Hematopoietic multipotent progenitor cell treated with erythropoietin and hydrocortisone succinate and interleukin-3 and kit ligand, for 17 days (in vitro differentiated cells): ENCODE measurements at regions not wholly inside any gene's neighbourhood (a gene's known extent, or its start where the extent isn't known, plus 50 kb on each side); places are given as distances from the start of the nearest gene placed in this dataset.

Experiments
- DNase-seq: peaks from one replicate; pipeline ENCODE4 v3.0.0-alpha.2; 2015; ENCODE audit warnings: low spot score

DNA sequence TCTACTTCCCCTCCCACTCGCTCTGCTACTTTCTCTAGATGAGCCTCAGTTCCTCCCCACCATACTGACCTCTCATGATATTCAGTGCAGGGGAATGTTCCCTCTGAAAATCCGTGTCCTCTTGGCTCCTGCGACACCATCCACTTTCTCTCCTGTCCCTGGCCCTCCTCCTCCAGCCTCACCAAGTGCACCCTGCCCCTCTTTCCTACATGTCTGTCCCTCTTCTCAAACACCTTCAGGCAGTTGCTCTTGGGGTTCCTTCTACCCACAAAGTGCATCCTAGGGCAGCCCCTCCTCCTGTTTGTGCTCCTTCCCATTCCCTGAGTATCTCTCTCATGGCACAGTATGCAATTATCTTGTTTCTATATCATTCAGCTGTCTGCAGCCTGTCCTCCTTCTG lies 246.4 kb upstream of the RAB6C start:
- DNase-seq: no peak

DNA sequence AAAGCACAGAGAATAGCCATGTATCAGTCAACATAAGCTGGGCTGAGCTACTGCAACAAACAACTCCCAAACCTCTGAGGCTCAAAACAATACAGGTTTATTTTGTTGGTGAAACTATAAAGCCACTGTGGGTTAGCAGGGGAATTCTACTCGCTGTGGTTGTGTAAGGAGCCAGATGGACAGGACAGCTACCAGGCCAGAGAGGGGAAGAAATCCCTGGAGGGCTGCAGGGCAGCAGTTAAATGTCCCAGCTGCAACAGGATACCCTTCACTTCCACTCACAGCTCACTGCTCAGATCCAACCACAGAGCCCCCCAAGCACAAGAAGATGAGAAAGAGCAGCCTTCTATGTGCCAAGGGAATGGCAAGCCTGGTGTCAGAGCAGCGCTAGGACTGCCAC lies 245.9 kb upstream of the RAB6C start:
- DNase-seq: no peak

DNA sequence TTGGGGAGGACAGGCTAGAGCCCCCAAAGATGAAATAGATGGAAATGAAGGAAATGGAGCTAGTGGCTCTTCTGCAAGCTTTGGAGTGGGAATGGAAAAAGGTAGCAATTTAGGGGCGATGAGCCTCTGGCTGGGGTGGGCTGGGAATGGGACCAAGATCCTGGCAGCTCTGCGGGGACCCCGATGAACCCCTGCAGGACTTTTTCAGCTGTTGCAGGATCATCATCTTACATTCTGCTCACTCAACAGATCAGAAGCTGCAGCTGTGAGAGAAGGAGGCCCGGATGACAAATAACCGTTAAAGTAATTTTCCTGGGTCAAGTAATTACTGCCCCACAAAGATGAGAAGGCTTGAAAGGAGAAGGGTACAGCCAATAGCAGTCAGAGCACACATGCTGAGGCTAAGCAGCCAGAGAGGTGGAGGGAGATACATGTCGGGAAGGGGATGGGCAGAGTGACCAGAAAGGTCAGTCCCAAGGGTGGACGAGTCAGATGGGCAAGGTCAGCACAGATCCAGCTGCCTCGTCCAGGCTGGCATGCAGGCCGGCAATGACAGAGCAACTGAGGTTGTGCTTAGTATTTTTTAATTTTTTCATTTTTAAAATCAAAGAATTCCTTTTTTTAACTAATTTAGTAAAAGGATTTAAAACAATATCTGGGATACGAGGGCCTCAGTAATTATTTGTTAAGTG lies 245.0 kb upstream of the RAB6C start:
- DNase-seq: no peak

DNA sequence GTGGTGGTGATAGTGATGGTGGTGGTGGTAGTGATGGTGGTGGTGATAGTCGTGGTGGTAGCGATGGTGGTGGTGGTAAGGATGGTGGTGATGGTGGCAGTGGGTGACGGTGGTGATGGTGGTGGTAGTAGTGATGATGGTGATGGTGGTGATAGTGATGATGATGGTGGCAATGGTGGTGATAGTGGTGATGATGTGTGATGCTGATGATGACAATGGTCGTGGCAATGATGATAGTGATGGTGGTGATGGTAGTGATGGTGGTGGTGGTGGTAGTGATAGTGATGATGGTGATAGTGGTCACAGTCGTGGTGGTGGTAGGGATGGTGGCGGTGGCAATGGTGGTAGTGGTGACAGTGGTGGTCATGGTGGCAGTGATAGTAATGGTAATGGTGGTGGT lies 243.9 kb upstream of the RAB6C start:
- DNase-seq: no peak

DNA sequence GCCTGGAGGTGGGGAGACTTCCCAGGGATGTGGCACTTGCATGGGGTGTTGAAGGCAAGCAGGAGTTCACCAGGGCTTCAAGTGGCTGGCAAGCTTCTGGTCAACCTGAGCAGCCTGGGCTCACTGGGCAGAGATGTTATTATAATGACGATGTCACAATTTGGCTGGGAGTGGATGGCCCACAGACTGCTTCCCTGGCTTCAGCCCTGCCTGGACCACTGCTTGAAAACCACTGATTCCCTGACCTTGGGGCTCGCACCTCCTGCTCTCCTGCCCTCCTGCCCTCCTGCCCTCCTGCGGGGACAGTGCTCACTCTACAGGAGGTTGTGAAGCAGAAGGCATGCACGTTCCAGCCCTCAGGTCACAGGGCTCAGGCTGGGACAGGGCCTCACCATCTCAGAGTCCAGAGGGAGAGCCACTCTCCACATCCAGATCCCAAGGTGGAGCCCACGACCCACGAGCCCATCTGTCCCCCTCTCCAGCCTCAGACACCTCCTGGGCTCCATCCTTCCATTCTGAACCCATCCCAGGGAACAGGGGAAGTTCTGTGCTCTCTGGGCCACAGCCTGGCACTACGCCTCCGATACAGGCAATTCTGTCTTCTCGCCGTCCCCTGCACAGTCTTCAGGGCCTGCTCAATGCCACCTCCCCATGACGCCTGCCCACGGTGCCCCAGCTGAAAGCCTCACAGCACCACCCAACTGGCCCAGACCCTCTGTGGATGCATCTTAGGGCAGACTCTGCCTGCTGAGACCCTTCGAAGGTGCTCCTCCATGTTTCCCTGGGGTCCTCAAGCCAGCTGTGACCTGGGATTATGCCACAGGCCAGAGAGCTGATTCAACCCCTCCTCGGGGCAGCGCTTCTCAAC lies 241.6 kb upstream of the RAB6C start:
- no peak for DNase-seq

DNA sequence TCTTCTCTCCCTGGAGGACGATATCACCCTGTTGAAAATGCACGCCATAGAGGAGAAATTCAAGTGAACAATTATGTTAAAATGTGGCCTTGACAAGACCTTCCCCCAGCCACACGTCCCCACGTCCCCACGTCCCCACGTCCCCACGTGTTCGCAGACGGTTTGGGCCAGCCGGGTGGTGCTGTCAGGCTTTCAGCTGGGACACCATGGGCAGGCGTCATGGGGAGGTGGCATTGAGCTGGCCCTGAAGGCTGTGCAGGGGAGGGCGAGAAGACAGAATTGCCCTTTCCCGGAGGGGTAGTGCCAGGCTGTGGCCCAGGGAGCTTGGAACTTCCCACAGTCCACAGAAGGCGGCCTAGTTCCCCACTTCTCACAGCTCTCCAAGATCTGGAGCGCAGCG lies 240.7 kb upstream of the RAB6C start:
- no peak for DNase-seq

DNA sequence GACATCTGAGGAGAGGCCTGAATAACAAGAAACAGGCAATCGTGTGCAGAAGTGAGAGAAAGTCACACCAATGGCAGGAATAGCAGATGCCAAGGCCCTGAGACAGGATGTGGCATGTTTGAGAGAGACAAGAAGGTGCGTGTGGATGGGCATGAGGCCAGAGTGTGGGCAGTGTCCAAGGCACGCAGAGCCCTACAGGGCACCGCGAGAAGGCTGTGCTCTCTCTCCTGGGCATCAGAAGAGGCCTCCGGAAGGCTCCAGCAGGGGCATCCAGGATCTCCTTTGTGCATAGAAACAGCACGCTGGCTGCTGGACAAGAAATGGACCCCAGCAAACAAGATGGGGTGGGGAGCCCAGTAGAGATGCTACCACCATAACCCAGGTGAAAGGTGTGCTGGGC lies 239.0 kb upstream of the RAB6C start:
- DNase-seq: no peak

DNA sequence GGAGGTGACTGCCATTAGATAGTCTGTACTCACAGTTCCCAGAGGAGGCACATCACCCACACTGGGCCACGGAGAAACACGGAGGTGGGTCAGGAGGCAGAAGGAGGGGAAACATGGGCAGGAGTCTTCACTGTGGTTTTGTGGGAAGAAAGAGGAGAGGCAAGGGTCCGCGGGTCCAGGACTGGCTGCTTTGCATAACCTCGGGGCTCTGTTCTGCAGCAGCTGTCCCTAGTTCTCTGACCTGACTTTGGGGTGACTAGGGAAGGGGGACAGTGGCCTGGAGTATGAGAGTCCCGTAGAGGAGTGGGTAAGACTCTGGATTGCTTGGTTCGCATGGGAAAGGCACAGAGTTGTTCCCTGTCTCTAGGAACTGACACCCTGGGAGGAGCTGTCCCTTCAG lies 238.3 kb upstream of the RAB6C start:
- no peak for DNase-seq

DNA sequence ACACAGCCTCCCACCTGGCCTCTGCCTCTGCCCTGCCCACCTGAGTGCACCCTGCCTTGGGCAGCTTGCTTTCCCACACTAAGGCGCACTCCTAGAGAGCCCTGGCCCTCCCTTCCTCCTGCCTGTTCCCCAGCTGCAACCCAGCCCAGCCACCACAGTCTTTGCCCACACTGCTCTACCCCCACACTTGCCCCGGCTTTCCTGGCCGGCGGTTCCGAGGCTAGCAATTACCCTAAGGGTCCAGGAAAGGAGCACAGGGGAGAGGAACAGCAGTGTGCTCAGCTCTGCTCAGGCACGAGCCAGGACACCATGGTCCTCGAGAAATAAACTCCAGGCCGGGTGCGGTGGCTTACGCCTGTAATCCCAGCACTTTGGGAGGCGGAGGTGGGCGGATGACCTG lies 237.8 kb upstream of the RAB6C start:
- no peak for DNase-seq

DNA sequence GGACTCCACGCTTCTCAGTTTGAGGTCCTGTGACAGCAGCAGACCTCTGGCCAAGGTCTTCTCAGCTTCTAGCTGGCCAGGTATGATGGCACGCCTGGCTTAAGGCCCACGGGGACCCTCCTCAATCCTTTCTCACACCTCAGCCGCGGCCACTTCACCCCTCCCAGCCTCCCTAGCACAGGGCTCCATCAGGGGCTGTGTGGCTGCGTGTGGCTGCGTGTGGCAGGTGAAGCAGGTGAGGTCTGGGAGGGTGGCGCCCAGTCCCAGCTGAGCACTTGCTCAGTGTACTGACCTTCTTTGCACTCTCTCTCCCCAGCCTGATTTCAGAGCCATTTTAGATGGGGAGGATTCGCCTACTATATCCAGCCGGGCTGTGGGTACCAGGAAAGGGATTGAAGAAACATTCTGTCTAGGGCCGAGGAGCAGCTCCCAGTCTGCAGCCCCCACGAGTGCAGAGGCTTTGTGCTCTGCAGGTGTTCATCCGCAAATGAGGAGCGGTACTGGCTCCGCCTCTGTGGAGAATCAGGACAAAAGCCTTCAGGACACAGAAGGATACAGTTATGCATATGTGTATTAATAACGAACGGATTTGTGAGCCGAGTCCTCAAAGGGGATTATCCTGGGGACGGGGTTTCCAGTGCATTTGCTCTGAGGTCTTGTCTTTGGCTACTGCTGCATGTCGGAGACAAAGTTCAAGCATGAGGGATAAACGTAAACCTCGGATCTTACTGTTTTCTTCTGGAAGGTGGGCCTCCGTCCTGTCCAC lies 236.9 kb upstream of the RAB6C start:
- DNase-seq: no peak

DNA sequence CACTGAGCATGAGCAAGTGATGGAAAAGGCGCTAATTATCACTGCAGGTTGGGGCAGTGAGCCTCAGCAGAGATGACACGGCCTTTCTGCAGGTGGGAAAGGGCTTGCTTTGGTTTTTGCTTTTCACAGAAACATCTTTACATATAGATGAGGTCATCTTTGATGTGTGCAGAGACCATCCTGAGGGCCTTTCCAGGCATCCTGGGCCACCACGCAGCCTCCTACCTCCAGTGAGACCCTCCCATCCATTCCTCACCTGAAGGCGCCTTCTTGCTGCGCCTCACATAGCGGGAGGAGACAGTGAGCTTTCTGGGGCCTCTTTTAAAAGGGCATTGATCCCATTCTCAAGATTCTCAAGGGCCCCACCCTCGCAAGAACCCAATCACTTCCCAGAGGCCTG lies 235.3 kb upstream of the RAB6C start:
- DNase-seq: no peak

DNA sequence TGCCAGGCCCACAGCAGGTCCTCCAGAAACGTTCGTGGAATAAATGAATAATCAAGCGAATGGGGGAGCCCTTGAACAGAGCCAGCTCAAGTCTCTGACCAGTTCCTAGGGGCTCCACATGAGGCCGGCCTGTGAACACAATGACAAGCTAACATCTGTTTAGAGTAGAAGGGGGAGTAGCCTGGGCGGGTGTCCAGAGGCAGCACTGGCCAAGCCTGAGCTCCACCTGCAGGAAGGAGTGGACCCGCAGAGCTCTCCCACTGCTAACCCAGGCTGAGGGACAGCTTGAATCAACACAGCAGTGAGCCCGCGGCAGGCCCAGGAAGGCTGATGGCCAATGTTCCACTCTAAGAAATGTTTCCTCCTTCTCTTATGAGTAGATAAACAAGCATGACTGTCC lies 234.8 kb upstream of the RAB6C start:
- no peak for DNase-seq

DNA sequence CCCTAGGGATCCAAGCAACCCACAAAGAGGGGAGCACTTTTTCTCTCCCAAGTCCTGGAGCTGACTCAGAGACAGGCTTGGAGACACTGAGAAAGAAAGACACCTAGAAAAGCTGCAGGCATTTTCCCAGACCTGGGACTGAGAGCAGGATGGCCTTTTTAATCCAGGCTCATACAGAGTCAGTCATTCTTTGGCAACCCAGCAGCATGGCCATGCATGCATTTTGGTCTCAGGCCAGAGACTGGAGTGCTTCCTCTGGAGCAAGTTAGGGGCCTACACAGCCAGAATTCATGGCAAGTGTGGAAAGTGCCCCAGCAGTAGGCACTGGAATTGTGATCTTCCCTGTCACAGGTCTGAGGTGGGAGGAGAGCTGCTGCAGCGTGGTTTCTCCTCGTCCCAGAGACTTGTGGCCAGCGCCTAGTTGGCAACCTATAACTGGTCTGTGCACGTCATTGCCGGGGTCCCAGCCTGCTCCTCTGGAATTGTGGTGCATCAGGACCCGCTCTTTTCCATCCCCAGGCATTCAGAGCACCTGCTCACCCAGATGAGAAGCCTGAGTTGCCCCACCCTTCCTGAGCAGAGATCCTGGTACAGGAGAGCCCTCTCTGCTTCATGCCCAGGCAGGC lies 231.9 kb upstream of the RAB6C start:
- DNase-seq: no peak

DNA sequence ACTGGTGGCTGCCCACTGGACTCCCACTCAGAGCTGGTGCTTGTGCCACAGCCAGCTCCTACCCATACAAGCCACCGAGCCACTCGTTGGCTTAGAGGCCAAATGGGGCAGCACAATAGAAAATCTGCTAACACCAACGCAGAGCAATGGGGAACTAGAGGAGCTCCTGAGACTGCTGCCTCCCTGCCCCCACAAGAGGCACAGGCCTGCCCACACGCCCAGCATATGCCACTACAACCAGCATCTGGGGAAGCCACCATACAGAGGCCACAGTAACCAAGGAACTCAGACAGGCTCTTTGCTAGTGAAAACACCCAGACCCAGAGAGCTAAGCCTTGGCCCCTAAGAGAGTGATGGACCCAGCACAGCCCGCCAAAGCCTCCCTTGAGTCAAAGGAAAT lies 231.2 kb upstream of the RAB6C start:
- DNase-seq: no peak

DNA sequence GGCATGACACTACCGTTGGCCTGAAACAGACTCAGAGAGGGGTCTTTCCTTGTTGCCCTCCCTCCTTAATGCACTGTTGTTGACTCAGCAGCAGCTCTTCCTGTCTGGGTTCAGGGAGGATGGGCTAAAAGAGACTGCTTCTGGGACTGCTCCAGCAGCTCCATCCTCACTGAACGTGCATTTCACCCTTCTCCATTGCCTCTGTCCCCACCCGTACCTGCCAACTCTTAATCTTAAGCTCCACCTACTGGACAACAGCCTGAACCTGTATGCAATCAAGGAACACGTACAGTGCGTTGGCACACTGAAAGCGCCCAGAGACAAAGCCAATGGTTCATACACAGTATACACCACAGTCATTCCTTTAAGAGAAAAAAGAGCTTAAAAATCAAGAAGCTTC lies 230.8 kb upstream of the RAB6C start:
- DNase-seq: no peak

DNA sequence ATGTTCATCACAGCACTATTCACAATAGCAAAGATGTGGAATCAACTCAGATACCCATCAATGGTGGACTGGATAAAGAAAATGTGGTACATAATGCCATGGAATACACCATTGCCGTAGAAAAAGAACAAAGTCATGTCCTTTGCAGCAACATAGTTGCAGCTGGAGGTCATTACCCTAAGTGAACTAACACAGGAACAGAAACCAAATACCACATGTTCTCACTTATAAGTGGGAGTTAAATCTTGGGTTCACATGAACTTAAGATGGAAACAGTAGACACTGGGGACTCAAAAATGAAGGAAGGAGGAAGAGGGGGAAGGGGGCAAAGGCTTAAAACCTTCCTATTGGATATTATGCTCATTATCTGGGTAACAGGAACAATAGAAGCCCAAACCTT lies 228.1 kb upstream of the RAB6C start:
- DNase-seq: no peak

DNA sequence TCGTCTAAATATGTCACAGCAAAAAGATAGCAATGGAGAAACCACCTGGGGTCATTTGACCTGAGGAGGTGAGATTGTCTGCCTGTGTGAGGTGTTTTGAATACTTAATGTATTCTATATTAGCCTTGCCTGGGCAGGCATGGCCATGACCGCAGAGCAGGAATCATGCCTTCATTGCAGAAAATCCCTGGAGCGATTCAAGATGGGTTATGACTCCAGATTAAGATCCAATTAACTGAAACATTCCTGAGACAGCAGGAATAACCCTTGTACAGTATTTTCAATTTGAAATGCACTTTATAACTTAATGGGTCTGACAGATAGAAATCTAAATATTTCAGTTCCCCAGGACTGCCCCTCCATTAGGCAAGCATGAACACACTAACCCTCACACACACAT lies 227.3 kb upstream of the RAB6C start:
- DNase-seq: no peak

DNA sequence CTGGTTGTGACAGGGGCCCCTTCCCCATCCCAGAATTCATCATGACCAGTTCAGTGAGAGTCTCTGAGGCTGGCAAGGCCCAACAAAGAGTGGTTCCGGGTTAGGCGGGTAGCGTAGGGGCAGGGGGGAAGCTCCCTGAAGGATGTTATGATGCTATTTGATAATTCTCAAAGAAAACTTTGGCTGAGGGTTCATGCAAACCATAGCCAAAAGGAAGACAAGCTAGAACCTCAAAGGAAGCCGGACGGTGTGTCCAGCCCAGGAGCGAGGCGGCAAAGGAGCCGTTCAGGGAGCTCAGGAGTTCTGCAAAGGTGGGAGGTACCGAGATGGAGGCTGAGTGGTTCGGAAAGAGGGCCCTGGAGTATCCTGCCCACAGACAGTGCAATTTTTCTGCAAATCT lies 226.8 kb upstream of the RAB6C start:
- DNase-seq: no peak

DNA sequence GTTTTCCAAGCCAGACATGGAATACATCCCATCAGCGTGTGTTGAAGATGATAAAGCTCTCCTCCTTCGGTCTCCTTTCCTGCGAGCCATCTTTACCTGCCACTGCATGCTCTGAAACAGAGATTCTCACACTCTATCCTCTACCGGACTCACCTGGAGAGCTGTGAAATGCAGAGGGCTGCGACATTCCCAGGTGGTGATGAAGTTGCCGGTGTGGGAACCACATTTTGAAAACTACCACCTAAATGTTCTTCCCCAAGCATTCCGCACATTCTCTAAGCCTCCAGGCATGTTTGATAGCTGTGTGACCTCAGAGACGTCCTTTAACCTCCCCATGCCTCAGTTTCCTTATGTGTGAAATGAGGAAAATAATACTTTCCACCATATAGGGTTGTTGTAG lies 226.2 kb upstream of the RAB6C start:
- DNase-seq: no peak

DNA sequence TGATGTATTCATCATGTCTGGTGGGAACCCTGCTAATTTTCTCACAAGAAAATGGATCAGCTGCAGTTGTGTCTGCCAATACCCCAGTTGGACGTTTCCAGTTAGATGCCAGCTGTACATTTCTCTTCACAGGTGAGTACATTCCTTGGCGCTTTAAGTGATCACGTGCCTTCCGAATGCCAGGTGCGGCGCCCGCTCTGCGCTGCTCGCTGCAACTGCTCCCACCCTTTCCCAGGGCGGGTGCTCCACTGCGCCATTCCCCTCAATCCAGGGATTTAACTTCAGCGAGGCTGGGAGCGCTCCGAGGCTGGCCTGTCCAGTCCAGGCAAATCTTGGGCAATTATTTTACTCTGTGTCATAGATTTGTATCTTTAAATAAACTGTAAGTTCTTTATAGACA lies 225.0 kb upstream of the RAB6C start:
- no peak for DNase-seq

DNA sequence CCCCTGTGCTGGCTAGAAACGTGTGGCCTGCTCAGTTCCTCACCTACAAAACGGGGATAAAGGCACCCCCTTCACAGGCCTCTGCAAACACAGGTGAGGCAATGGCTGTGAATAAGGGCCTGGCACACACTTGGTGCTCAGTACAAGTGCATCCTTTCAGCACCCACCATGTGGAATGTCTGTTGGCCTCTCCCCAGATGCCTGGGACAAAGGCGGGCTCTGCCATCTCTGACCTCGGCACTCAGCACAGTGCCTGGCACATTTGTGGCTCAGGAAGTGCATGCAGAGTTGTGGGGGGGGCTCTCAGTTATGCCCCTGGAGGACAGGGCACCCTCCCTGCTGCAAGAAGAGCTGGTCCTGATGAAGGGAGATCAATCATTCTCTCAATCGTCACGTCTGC lies 224.6 kb upstream of the RAB6C start:
- DNase-seq: no peak

DNA sequence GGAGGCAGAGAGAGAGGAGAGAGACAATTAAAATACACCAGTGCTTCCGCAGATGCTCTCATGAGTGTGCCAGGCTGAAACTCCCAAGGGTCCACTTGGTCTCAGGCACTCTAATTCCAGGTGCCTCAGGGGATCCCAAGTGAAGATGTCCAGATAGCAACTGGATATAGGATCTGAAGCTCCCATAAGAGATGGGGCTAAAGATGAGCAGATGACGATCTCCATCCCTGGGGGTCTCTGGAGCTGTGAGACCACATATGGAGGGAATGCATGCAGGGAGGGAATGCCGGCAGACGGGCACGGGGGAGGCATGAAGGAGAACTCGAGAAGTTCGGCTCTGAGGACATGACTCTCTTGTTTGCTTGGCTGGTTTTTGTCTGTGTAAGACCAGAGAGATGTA lies 223.7 kb upstream of the RAB6C start:
- DNase-seq: no peak

DNA sequence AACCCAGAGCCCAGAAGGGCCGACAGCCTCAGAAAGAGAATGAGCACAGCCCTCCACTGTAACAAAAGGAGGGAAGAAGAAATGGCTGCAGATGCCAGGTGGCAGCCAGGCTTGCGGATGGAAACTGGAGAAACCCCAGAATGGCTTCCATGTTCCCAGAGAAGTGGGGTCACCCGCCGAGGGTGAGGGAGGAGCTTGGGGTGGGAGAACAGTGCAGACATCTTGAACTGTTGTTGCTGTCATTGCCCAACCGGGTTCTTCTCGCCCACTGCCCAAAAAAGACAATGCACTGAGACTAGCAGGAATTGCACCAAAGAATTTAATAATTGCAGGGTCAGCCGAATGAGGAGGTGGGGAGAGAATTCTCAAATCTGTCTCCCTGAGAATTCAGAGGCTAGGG lies 223.2 kb upstream of the RAB6C start:
- DNase-seq: no peak
